Fibroblast of upper back skin (primary cell): ENCODE measurements at regions not wholly inside any gene's neighbourhood (a gene's known extent, or its start where the extent isn't known, plus 50 kb on each side); places are given as distances from the start of the nearest gene placed in this dataset.
"Not testable (repeated sequence)": the region's sequence is repeated elsewhere in the genome, so short reads cannot be mapped to it uniquely, and the experiment has no call there.

Source experiments
- DNase-seq: peaks from one replicate; pipeline ENCODE4 v3.0.0-alpha.2; 2013

GRCh38 chr11:39807904-39808303, 1651.5 kb downstream of the LRRC4C start:
- no peak for DNase-seq

GRCh38 chr11:39806652-39807051, 1652.8 kb downstream of the LRRC4C start:
- DNase-seq = no peak

- no peak for DNase-seq
Observed at GRCh38 chr11:39804271-39804670, 1655.2 kb downstream of the LRRC4C start.

GRCh38 chr11:39786682-39787081, 1672.8 kb downstream of the LRRC4C start:
- no peak for DNase-seq

- DNase-seq = no peak
Observed at GRCh38 chr11:39786281-39786680, 1673.2 kb downstream of the LRRC4C start.

- DNase-seq = no peak
Observed at GRCh38 chr11:39784873-39785272, 1674.6 kb downstream of the LRRC4C start.

- DNase-seq = no peak
Observed at GRCh38 chr11:39780131-39780530, 1679.3 kb downstream of the LRRC4C start.

- DNase-seq = no peak
Observed at GRCh38 chr11:39777035-39777434, 1682.4 kb downstream of the LRRC4C start.

GRCh38 chr11:39772525-39773137, 1686.8 kb downstream of the LRRC4C start:
- DNase-seq = no peak

GRCh38 chr11:39768214-39768613, 1691.2 kb downstream of the LRRC4C start:
- DNase-seq = no peak

- DNase-seq = no peak
Observed at GRCh38 chr11:39745401-39745800, 1714.1 kb downstream of the LRRC4C start.

GRCh38 chr11:39741066-39741465, 1718.4 kb downstream of the LRRC4C start:
- no peak for DNase-seq

GRCh38 chr11:39736351-39736750, 1723.1 kb downstream of the LRRC4C start:
- DNase-seq = not testable (repeated sequence)

- no peak for DNase-seq
Observed at GRCh38 chr11:39732001-39732400, 1727.5 kb downstream of the LRRC4C start.

GRCh38 chr11:39725081-39725480, 1734.4 kb downstream of the LRRC4C start:
- DNase-seq = no peak

GRCh38 chr11:39724404-39724803, 1735.0 kb downstream of the LRRC4C start:
- DNase-seq = no peak

GRCh38 chr11:39712581-39712980, 1746.9 kb downstream of the LRRC4C start:
- no peak for DNase-seq

GRCh38 chr11:39690856-39691255, 1768.6 kb downstream of the LRRC4C start:
- DNase-seq = no peak

GRCh38 chr11:39683951-39684554, 1775.4 kb downstream of the LRRC4C start:
- no peak for DNase-seq

GRCh38 chr11:39683288-39683950, 1776.0 kb downstream of the LRRC4C start:
- DNase-seq = no peak

GRCh38 chr11:39681428-39681827, 1778.0 kb downstream of the LRRC4C start:
- no peak for DNase-seq

GRCh38 chr11:39678996-39679395, 1780.5 kb downstream of the LRRC4C start:
- no peak for DNase-seq

GRCh38 chr11:39675171-39675570, 1784.3 kb downstream of the LRRC4C start:
- no peak for DNase-seq

GRCh38 chr11:39674761-39675160, 1784.7 kb downstream of the LRRC4C start:
- DNase-seq = no peak
